IMR-90 (cell line): ENCODE measurements at regions not wholly inside any gene's neighbourhood (a gene's known extent, or its start where the extent isn't known, plus 50 kb on each side); places are given as distances from the start of the nearest gene placed in this dataset.

Experiments used
- ATAC-seq: fragments of 200-7000 bp; cut with Tn5 transposase; 2 replicates; pipeline ENCODE4 v1.9.1; 2020; ENCODE audit warnings: low read depth, mild to moderate bottlenecking, moderate library complexity
- BruUV-seq: library from RNA; stranded (reverse); fragments of 400-500 nt; replicated peaks from 2 replicates; lab custom pipeline; 2021; lab: Mats Ljungman, UMichigan
- CTCF ChIA-PET: fragments of 300-600 bp; formaldehyde crosslinking; extraction: SDS; loops from one replicate; lab custom pipeline; 2021; ENCODE audit warnings: antibody characterized with exemption; lab: Yijun Ruan, JAX
- POLR2A ChIA-PET: fragments of 300-600 bp; sonication (Branson Sonifier 250); formaldehyde crosslinking; loops from one replicate; lab custom pipeline; 2022; ENCODE audit warnings: antibody characterized with exemption; ENCODE audit not compliant: unreplicated experiment; lab: Charles Lee
- DNase-seq: peaks from one replicate; pipeline ENCODE4 v3.0.0; 2013
- H2AFZ ChIP-seq: replicated peaks from 2 replicates; pipeline ENCODE3; 2013; ENCODE audit warnings: low read length, mild to moderate bottlenecking; ENCODE audit not compliant: poor library complexity
- H2AK5ac ChIP-seq: 2 replicates; pipeline ENCODE4 v1.6.1; 2013; ENCODE audit warnings: low read depth, low read length, inconsistent platforms
- H2AK9ac ChIP-seq: replicated peaks from 2 replicates; pipeline ENCODE3; 2013; ENCODE audit warnings: mild to moderate bottlenecking, low read depth, low read length, moderate library complexity; ENCODE audit not compliant: poor library complexity
- H2BK120ac ChIP-seq: 2 replicates; pipeline ENCODE4 v1.6.1; 2013; ENCODE audit warnings: low read depth, low read length, inconsistent platforms
- H2BK15ac ChIP-seq: 3 replicates; pipeline ENCODE4 v1.6.1; 2013; ENCODE audit warnings: low read depth, low read length, inconsistent platforms
- H2BK20ac ChIP-seq: 2 replicates; pipeline ENCODE4 v1.6.1; 2013; ENCODE audit warnings: low read depth, mild to moderate bottlenecking, inconsistent platforms, low read length, moderate library complexity
- H2BK5ac ChIP-seq: 2 replicates; pipeline ENCODE4 v1.6.1; 2013; ENCODE audit warnings: mild to moderate bottlenecking, low read depth, low read length, inconsistent platforms; ENCODE audit not compliant: poor library complexity, severe bottlenecking
- H3K14ac ChIP-seq: replicated peaks from 2 replicates; pipeline ENCODE4 v1.6.1; 2013; ENCODE audit warnings: low read depth, low read length, inconsistent platforms
- H3K18ac ChIP-seq: 2 replicates; pipeline ENCODE4 v1.6.1; 2013; ENCODE audit warnings: low read depth, low read length, control low read depth
- H3K23ac ChIP-seq: 2 replicates; pipeline ENCODE4 v1.6.1; 2013; ENCODE audit warnings: low read depth, low read length, inconsistent platforms
- H3K27ac ChIP-seq: 2 replicates; pipeline ENCODE4 v1.5.1; 2013; ENCODE audit warnings: mild to moderate bottlenecking, control low read depth, low read length; ENCODE audit not compliant: insufficient read depth
- H3K27me3 ChIP-seq: 2 replicates; pipeline ENCODE4 v1.6.1; 2013; ENCODE audit warnings: low read length; ENCODE audit not compliant: control insufficient read depth, insufficient read depth
- H3K36me3 ChIP-seq: 2 replicates; pipeline ENCODE4 v1.6.1; 2013; ENCODE audit warnings: low read length, mixed read lengths; ENCODE audit not compliant: control insufficient read depth, insufficient read depth
- H3K4ac ChIP-seq: 2 replicates; pipeline ENCODE4 v1.6.1; 2013; ENCODE audit warnings: low read depth, low read length, inconsistent platforms
- H3K4me1 ChIP-seq: 2 replicates; pipeline ENCODE4 v1.6.1; 2013; ENCODE audit warnings: low read length, mixed read lengths; ENCODE audit not compliant: control insufficient read depth, insufficient read depth
- H3K4me2 ChIP-seq: 2 replicates; pipeline ENCODE4 v1.6.1; 2013; ENCODE audit warnings: low read depth, mild to moderate bottlenecking, control low read depth, low read length, moderate library complexity
- H3K4me3 ChIP-seq: 2 replicates; pipeline ENCODE4 v1.5.1; 2013; ENCODE audit warnings: low read depth, mild to moderate bottlenecking, control low read depth, low read length, moderate library complexity; ENCODE audit not compliant: insufficient read depth
- H3K56ac ChIP-seq: 2 replicates; pipeline ENCODE4 v1.6.1; 2013; ENCODE audit warnings: low read length, inconsistent platforms; ENCODE audit not compliant: insufficient read depth; ENCODE audit errors: extremely low read depth
- H3K79me1 ChIP-seq, 2 experiments: 2 replicates each; pipeline ENCODE4 v1.6.1; 2013; ENCODE audit warnings: low read length in 2 of 2, inconsistent platforms in 1 of 2, low read depth in 1 of 2
- H3K9ac ChIP-seq: 2 replicates; pipeline ENCODE4 v1.6.1; 2013; ENCODE audit warnings: low read depth, low read length, control low read depth
- H3K9me1 ChIP-seq: 2 replicates; pipeline ENCODE4 v1.6.1; 2013; ENCODE audit warnings: low read length, inconsistent platforms; ENCODE audit not compliant: insufficient read depth
- H3K9me3 ChIP-seq: 2 replicates; pipeline ENCODE4 v1.6.1; 2013; ENCODE audit warnings: low read length; ENCODE audit not compliant: control insufficient read depth, insufficient read depth
- H4K20me1 ChIP-seq: 2 replicates; pipeline ENCODE4 v1.6.1; 2013; ENCODE audit warnings: low read length, inconsistent platforms; ENCODE audit not compliant: insufficient read depth
- H4K5ac ChIP-seq: 2 replicates; pipeline ENCODE4 v1.6.1; 2013; ENCODE audit warnings: mild to moderate bottlenecking, low read depth, low read length, control low read depth
- H4K8ac ChIP-seq, 2 experiments: 2 replicates each; pipeline ENCODE4 v1.6.1; 2013; ENCODE audit warnings: low read depth in 2 of 2, low read length in 2 of 2, control low read depth in 1 of 2, inconsistent platforms in 1 of 2
- H4K91ac ChIP-seq: 2 replicates; pipeline ENCODE4 v1.6.1; 2013; ENCODE audit warnings: low read depth, low read length, inconsistent platforms; ENCODE audit not compliant: insufficient read depth
- CHD1 ChIP-seq: IDR thresholded peaks from 2 replicates; pipeline ENCODE4 v1.6.1; 2012; ENCODE audit warnings: low read depth, low read length, improper control_type of control experiment
- ELK1 ChIP-seq: fragments of 150-350 bp; IDR thresholded peaks from 2 replicates; pipeline ENCODE4 v1.6.1; 2016; ENCODE audit warnings: low read depth, mild to moderate bottlenecking, low read length, moderate library complexity, borderline replicate concordance
- FOS ChIP-seq: fragments of 150-350 bp; IDR thresholded peaks from 2 replicates; pipeline ENCODE4 v1.6.1; 2016; ENCODE audit warnings: low read depth, low read length
- MAFK ChIP-seq: IDR thresholded peaks from 2 replicates; pipeline ENCODE4 v1.6.1; 2012; ENCODE audit warnings: low read depth, low read length, improper control_type of control experiment
- MAZ ChIP-seq: IDR thresholded peaks from 2 replicates; pipeline ENCODE4 v1.6.1; 2012; ENCODE audit warnings: low read depth, mild to moderate bottlenecking, low read length, improper control_type of control experiment, moderate library complexity, borderline replicate concordance
- MXI1 ChIP-seq: IDR thresholded peaks from 2 replicates; pipeline ENCODE4 v1.6.1; 2012; ENCODE audit warnings: low read depth, mild to moderate bottlenecking, low read length, moderate library complexity, borderline replicate concordance
- NFE2L2 ChIP-seq: fragments of 150-350 bp; IDR thresholded peaks from 2 replicates; pipeline ENCODE4 v1.6.1; 2016; ENCODE audit warnings: low read depth, mild to moderate bottlenecking, low read length
- POLR2A ChIP-seq: IDR thresholded peaks from 2 replicates; pipeline ENCODE4 v1.6.1; 2012; ENCODE audit warnings: mild to moderate bottlenecking, low read depth, low read length
- RAD21 ChIP-seq: IDR thresholded peaks from 2 replicates; pipeline ENCODE4 v1.6.1; 2012; ENCODE audit warnings: low read length, improper control_type of control experiment
- RCOR1 ChIP-seq: IDR thresholded peaks from 2 replicates; pipeline ENCODE4 v1.6.1; 2012; ENCODE audit warnings: mild to moderate bottlenecking, low read length, improper control_type of control experiment; ENCODE audit not compliant: insufficient replicate concordance
- RFX5 ChIP-seq: IDR thresholded peaks from 2 replicates; pipeline ENCODE4 v1.8.0; 2012; ENCODE audit warnings: low read depth, mild to moderate bottlenecking, low read length, moderate library complexity
- SMC3 ChIP-seq: fragments of 150-350 bp; IDR thresholded peaks from 2 replicates; pipeline ENCODE4 v1.6.1; 2016; ENCODE audit warnings: low read depth, mild to moderate bottlenecking, antibody characterized with exemption, low read length, moderate library complexity
- USF2 ChIP-seq: fragments of 150-350 bp; IDR thresholded peaks from 2 replicates; pipeline ENCODE4 v1.6.1; 2017; ENCODE audit warnings: mild to moderate bottlenecking, antibody characterized with exemption, low read length, low read depth
- WGBS, 2 experiments: methylation state at CpG; one replicate each; pipeline versions ENCODE4 v1.1.5 to v1.1.7; 2013; ENCODE audit warnings: missing lambda C conversion rate in 2 of 2; ENCODE audit not compliant: insufficient read length in 1 of 2; ENCODE audit errors: extremely low coverage in 2 of 2; 5-methylcytosine and 5-hydroxymethylcytosine counted together
- dilution Hi-C: fragments of 300-500 bp; cut with HindIII; formaldehyde crosslinking; loops from one replicate; pipeline ENCODE4 v1.14.3; 2018; ENCODE audit warnings: low sequenced_read_pairs; ENCODE audit not compliant: unreplicated experiment
- in situ Hi-C: fragments of 300-500 bp; cut with MboI; formaldehyde crosslinking; loops from 3 replicates; pipeline ENCODE4 v1.14.3; 2019; ENCODE audit warnings: low sequenced_read_pairs, inconsistent platforms, mixed read lengths
- intact Hi-C: fragments of 100-400 bp; cut with micrococcal nuclease; formaldehyde crosslinking; loops from 2 replicates; pipeline ENCODE4 v1.10.0; 2022

DNA sequence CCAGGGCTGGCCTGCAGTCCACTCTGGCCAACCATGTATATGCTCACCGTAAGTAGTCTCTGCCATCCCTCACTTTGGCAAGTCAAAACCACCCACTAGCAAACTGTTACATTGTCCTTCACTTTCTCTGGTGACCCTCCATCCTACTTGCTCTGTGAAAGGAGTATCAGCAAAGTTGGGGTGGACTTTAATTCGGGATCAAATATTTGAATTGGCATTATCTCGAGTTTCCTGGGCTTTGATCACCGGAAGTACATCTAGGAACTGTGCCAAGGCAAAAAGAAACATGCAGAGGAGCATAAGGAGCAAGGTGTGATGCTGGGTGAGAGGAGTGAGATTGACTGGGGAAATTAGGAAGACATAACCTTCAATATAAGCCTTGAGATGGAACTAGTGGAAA is 188.9 kb upstream of the P2RY1 start:
- ChIA-PET CTCF (no interaction called here), POLR2A (no interaction called here)
- peak overlapping the region; percentile 32 for H2AFZ ChIP-seq
- no peak overlapping the region for H4K5ac ChIP-seq
- BruUV-seq = no TSS peak
- H3K9ac ChIP-seq = no peak overlapping the region
- H3K9me1 ChIP-seq = no peaks in the 10 kb centered on the region
- no peaks in the 10 kb centered on the region for H3K36me3 ChIP-seq
- DNase-seq (no peak), ATAC-seq (no peak)
- H3K4me1 ChIP-seq = no peaks in the 10 kb centered on the region
- H2AK5ac ChIP-seq = no peak overlapping the region
- no peak overlapping the region for H4K91ac ChIP-seq
- TF ChIP-seq POLR2A = no peak
- no peak for TF ChIP-seq MAZ
- TF ChIP-seq SMC3 = no peak
- no peak for TF ChIP-seq MXI1
- no peak for TF ChIP-seq RAD21
- no peak for TF ChIP-seq RCOR1
- no peak for TF ChIP-seq NFE2L2
- no peak for TF ChIP-seq MAFK
- TF ChIP-seq RFX5 = no peak
- TF ChIP-seq USF2 = no peak
- TF ChIP-seq CHD1 = no peak
- TF ChIP-seq FOS = no peak
- TF ChIP-seq ELK1 = no peak
- no peak overlapping the region for H3K4me3 ChIP-seq
- H4K8ac ChIP-seq = no peak overlapping the region
- in situ Hi-C loops = no loop called here
- no peak overlapping the region for H3K56ac ChIP-seq
- no peak overlapping the region for H2BK5ac ChIP-seq
- H2AK9ac ChIP-seq = no peak overlapping the region
- H3K23ac ChIP-seq = no peak overlapping the region
- no peak overlapping the region for H3K18ac ChIP-seq
- H3K14ac ChIP-seq = no peak overlapping the region
- H3K27me3 ChIP-seq = no peaks in the 10 kb centered on the region; the same call in 1 of the 2 replicates
- intact Hi-C loops = no loop called here
- no peak overlapping the region for H2BK20ac ChIP-seq
- no peaks in the 10 kb centered on the region for H3K79me1 ChIP-seq
- no peak overlapping the region for H2BK15ac ChIP-seq
- H4K20me1 ChIP-seq = no peaks in the 10 kb centered on the region
- no peak overlapping the region for H3K4ac ChIP-seq
- dilution Hi-C loops = no loop called here
- no peaks in the 10 kb centered on the region for H3K9me3 ChIP-seq
- no peak overlapping the region for H2BK120ac ChIP-seq
- no peak overlapping the region for H3K4me2 ChIP-seq
- no peak overlapping the region for H3K27ac ChIP-seq
- no CpG with 5 or more reads among the region's 4 CpGs for WGBS, 2 experiments
